BE2C (cell line): ENCODE measurements at regions not wholly inside any gene's neighbourhood (a gene's known extent, or its start where the extent isn't known, plus 50 kb on each side); places are given as distances from the start of the nearest gene placed in this dataset.
"Not testable (repeated sequence)": the region's sequence is repeated elsewhere in the genome, so short reads cannot be mapped to it uniquely, and the experiment has no call there.

ENCODE experiments used
- DNase-seq: peaks from one replicate; pipeline ENCODE4 v3.0.0-alpha.2; 2020
- H3K27me3 ChIP-seq: fragments of 250-450 bp; sonication (Bioruptor Pico); 2 replicates; pipeline ENCODE4 v1.5.1; 2020; ENCODE audit warnings: mild to moderate bottlenecking
- H3K36me3 ChIP-seq: fragments of 250-450 bp; sonication (Bioruptor Pico); 2 replicates; pipeline ENCODE4 v1.5.1; 2020; ENCODE audit warnings: mild to moderate bottlenecking
- H3K4me1 ChIP-seq: fragments of 250-450 bp; sonication (Bioruptor Pico); 2 replicates; pipeline ENCODE4 v1.5.1; 2020
- H3K4me3 ChIP-seq: 2 replicates; pipeline ENCODE4 v1.5.1; 2011; ENCODE audit warnings: low read depth, low read length
- H3K9me3 ChIP-seq: fragments of 250-450 bp; sonication (Bioruptor Pico); 2 replicates; pipeline ENCODE4 v1.5.1; 2020
- CTCF ChIP-seq: IDR thresholded peaks from 2 replicates; pipeline ENCODE4 v1.5.1; 2012; ENCODE audit warnings: mild to moderate bottlenecking, low read depth, low read length

GRCh38 chr1:112855152-112855828, 100.7 kb downstream of the SLC16A1 start:
- Histone ChIP-seq H3K4me3 (peak overlapping the region; percentile 46), H3K36me3 (no peaks in the 10 kb centered on the region), H3K9me3 (no peaks in the 10 kb centered on the region), H3K27me3 (no peaks in the 10 kb centered on the region), H3K4me1 (no peaks in the 10 kb centered on the region)
- DNase-seq = no peak
- no peak for TF ChIP-seq CTCF

GRCh38 chr1:112854368-112854984, 101.5 kb downstream of the SLC16A1 start:
- not testable (repeated sequence) for H3K9me3 ChIP-seq, H3K27me3 ChIP-seq, H3K36me3 ChIP-seq, H3K4me1 ChIP-seq
- peak overlapping the region; percentile 46 for H3K4me3 ChIP-seq
- peak; percentile 29 for DNase-seq

GRCh38 chr1:112853915-112854314, 102.1 kb downstream of the SLC16A1 start:
- not testable (repeated sequence) for H3K36me3 ChIP-seq, H3K4me1 ChIP-seq, H3K4me3 ChIP-seq, H3K27me3 ChIP-seq, H3K9me3 ChIP-seq, DNase-seq

GRCh38 chr1:112852934-112853333, 103.1 kb downstream of the SLC16A1 start:
- Histone ChIP-seq H3K4me3 (no peak overlapping the region), H3K36me3 (no peaks in the 10 kb centered on the region), H3K27me3 (no peaks in the 10 kb centered on the region), H3K9me3 (no peaks in the 10 kb centered on the region), H3K4me1 (no peaks in the 10 kb centered on the region)
- TF ChIP-seq CTCF = no peak
- DNase-seq = no peak

DNA sequence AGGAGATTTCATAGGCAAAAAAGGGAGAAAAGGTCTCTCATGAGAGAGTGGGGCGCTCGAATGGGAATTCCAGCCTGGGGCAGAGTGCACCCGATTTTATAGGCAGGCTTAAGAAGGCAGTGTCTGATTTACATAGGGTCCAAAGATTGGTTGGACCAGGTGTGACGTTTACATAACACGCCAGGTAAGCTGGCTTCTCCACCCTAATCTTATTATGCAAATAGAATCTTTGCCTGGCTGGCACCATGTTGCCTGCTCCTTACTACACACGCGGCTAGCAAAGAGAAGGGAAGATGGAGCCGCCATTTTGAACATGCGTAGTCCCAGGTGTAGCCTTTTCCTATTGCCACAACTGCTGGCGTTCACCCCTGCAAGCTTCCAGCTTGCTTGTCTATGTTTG, 103.7 kb downstream of the SLC16A1 start:
- TF ChIP-seq CTCF = no peak
- no peaks in the 10 kb centered on the region for H3K27me3 ChIP-seq
- H3K4me3 ChIP-seq = no peak overlapping the region
- no peaks in the 10 kb centered on the region for H3K9me3 ChIP-seq
- H3K4me1 ChIP-seq = no peaks in the 10 kb centered on the region
- DNase-seq = no peak
- no peaks in the 10 kb centered on the region for H3K36me3 ChIP-seq

- Histone ChIP-seq H3K27me3 (no peaks in the 10 kb centered on the region), H3K4me3 (peak overlapping the region; percentile 72), H3K9me3 (no peaks in the 10 kb centered on the region), H3K36me3 (no peaks in the 10 kb centered on the region), H3K4me1 (no peaks in the 10 kb centered on the region)
- TF ChIP-seq CTCF = no peak
- peak; percentile 21 for DNase-seq
Observed at GRCh38 chr1:112850034-112850757, 105.8 kb downstream of the SLC16A1 start.

- H3K36me3 ChIP-seq = no peaks in the 10 kb centered on the region
- no peak for TF ChIP-seq CTCF
- no peaks in the 10 kb centered on the region for H3K4me1 ChIP-seq
- no peaks in the 10 kb centered on the region for H3K9me3 ChIP-seq
- no peaks in the 10 kb centered on the region for H3K27me3 ChIP-seq
- DNase-seq = peak; percentile 76
- peak overlapping the region; percentile 72 for H3K4me3 ChIP-seq
Observed at GRCh38 chr1:112849425-112850033, 106.5 kb downstream of the SLC16A1 start.
